GM06990 (cell line): ENCODE measurements at regions not wholly inside any gene's neighbourhood (a gene's known extent, or its start where the extent isn't known, plus 50 kb on each side); places are given as distances from the start of the nearest gene placed in this dataset.

ENCODE experiments used
- DNase-seq: peaks from one replicate; pipeline ENCODE4 v3.0.0-alpha.2; 2011; ENCODE audit not compliant: insufficient read length; ENCODE audit errors: extremely low read depth
- H3K27me3 ChIP-seq: replicated peaks from 2 replicates; pipeline ENCODE4 v1.6.0; 2011; ENCODE audit warnings: low read length; ENCODE audit not compliant: control insufficient read depth, insufficient read depth
- H3K36me3 ChIP-seq: 2 replicates; pipeline ENCODE4 v1.5.1; 2011; ENCODE audit warnings: low read length; ENCODE audit not compliant: control insufficient read depth, insufficient read depth
- H3K4me3 ChIP-seq: replicated peaks from 2 replicates; pipeline ENCODE4 v1.5.1; 2011; ENCODE audit warnings: low read depth, mild to moderate bottlenecking, control low read depth, low read length
- CTCF ChIP-seq: IDR thresholded peaks from 2 replicates; pipeline ENCODE4 v1.5.1; 2011; ENCODE audit warnings: low read length, control low read depth, mild to moderate bottlenecking, inconsistent platforms; ENCODE audit not compliant: insufficient read depth, poor library complexity, severe bottlenecking

- DNase-seq: no peak
- Histone ChIP-seq H3K36me3 (no peaks in the 10 kb centered on the region), H3K27me3 (no peaks in the 10 kb centered on the region), H3K4me3 (no peak overlapping the region)
- TF ChIP-seq CTCF: no peak
These were observed 127.8 kb upstream of the NOCT start for GRCh38 chr4:138887741-138888140.

- Histone ChIP-seq H3K4me3 (no peak overlapping the region), H3K36me3 (no peaks in the 10 kb centered on the region), H3K27me3 (no peaks in the 10 kb centered on the region)
- no peak for DNase-seq
- no peak for TF ChIP-seq CTCF
These were observed 128.2 kb upstream of the NOCT start for GRCh38 chr4:138887341-138887740.

GRCh38 chr4:138879757-138880156 lies 135.8 kb upstream of the NOCT start:
- TF ChIP-seq CTCF: no peak
- Histone ChIP-seq H3K36me3 (no peaks in the 10 kb centered on the region), H3K4me3 (no peak overlapping the region), H3K27me3 (no peaks in the 10 kb centered on the region; the same call in none of the 2 replicates)
- no peak for DNase-seq

- DNase-seq: no peak
- no peak for TF ChIP-seq CTCF
- Histone ChIP-seq H3K36me3 (no peaks in the 10 kb centered on the region), H3K4me3 (no peak overlapping the region), H3K27me3 (no peaks in the 10 kb centered on the region; the same call in none of the 2 replicates)
These were observed 139.5 kb upstream of the NOCT start for GRCh38 chr4:138875891-138876608.

- no peak for DNase-seq
- Histone ChIP-seq H3K27me3 (no peaks in the 10 kb centered on the region), H3K36me3 (no peaks in the 10 kb centered on the region), H3K4me3 (no peak overlapping the region)
- no peak for TF ChIP-seq CTCF
These were observed 144.1 kb upstream of the NOCT start for GRCh38 chr4:138871555-138871875.
